ENCODE measurements at regions not wholly inside any gene's neighbourhood (a gene's known extent, or its start where the extent isn't known, plus 50 kb on each side); places are given as distances from the start of the nearest gene placed in this dataset.
"Not testable (repeated sequence)": the region's sequence is repeated elsewhere in the genome, so short reads cannot be mapped to it uniquely, and the experiment has no call there.

DNA sequence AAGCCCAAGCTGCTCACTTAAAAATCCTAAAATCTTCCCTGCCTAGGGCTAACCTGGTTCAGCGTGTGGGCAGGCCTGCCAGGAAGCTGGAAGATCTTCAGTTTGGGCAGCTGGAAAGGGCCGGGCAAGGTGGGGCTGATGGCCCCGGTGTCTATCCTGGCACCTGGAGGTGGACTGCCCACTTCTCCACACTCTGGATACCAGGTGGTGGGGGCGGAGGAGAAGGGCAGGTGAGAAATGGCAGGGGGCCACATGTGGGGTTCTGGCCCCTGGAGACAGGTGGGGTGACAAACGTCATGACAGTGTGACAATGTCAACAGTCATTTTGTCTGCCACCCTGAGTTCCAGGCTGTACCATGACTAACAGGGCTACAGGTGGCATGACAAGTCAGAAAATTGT, 78.5 kb upstream of the C16orf82 start:
- H3K27me3 ChIP-seq (ENCODE audit: control insufficient read depth in 3 of 3, insufficient read depth in 3 of 3, low read length in 3 of 3): no peaks in the 10 kb centered on the region
- peak overlapping the region in 1 of 3 donors; percentile 68 for H3K27ac ChIP-seq (ENCODE audit: low read depth in 1 of 3, low read length in 2 of 3)
- H3K36me3 ChIP-seq (ENCODE audit: control insufficient read depth in 3 of 3, insufficient read depth in 2 of 3, low read depth in 1 of 3, low read length in 3 of 3): no peaks in the 10 kb centered on the region
- 60 to 77% (median 75%) methylated on average over 5 of the region's 5 CpGs for WGBS, 3 donors
- H3K4me3 ChIP-seq (ENCODE audit: low read depth in 1 of 3, low read length in 3 of 3): no peak overlapping the region
- no peaks in the 10 kb centered on the region for H3K4me1 ChIP-seq (ENCODE audit: control insufficient read depth in 3 of 3, insufficient read depth in 2 of 3, low read depth in 1 of 3, low read length in 2 of 3)
- DNase-seq: no peak
- FAIRE-seq: no peak
- no peaks in the 10 kb centered on the region for H3K9me3 ChIP-seq (ENCODE audit: control insufficient read depth in 2 of 2, insufficient read depth in 1 of 2, low read depth in 1 of 2, low read length in 1 of 2)

DNA sequence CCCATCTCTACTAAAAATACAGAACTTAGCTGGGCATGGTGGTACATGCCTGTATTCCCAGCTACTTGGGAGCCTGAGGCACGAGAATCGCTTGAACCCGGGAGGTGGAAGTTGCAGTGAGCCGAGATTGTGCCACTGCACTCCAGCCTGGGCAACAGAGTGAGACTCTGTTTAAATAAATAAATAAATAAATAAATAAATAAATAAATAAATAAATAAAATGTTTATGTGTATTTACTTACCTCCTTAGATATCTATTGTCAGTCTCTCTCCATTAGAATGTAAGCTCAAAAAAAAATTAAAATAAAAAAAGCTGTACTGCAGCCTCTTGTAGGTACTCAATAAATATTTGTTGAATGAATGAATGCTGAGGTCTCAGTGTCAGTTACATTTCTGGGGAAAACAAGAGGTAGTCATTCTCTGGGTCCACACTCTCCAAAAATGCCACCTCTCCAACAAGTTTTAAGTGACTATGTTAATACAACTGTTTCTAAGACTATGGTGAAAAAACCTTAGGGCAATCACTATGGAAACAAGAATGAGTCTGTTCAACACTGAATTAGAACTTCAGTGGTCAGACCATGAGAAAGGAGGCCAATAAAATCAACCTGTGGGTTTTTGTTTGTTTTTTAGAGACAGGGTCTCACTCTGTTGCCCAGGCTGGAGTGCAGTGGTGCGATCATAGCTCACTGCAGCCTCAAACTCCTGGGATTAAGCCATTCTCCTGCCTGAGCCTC, 76.2 kb upstream of the C16orf82 start:
- H3K4me3 ChIP-seq (ENCODE audit: low read depth in 1 of 3, low read length in 3 of 3); DNase-seq; H3K36me3 ChIP-seq (ENCODE audit: control insufficient read depth in 3 of 3, insufficient read depth in 2 of 3, low read depth in 1 of 3, low read length in 3 of 3); H3K27ac ChIP-seq (ENCODE audit: low read depth in 1 of 3, low read length in 2 of 3); FAIRE-seq; H3K4me1 ChIP-seq (ENCODE audit: control insufficient read depth in 3 of 3, insufficient read depth in 2 of 3, low read depth in 1 of 3, low read length in 2 of 3); H3K9me3 ChIP-seq (ENCODE audit: control insufficient read depth in 2 of 2, insufficient read depth in 1 of 2, low read depth in 1 of 2, low read length in 1 of 2); H3K27me3 ChIP-seq (ENCODE audit: control insufficient read depth in 3 of 3, insufficient read depth in 3 of 3, low read length in 3 of 3): not testable (repeated sequence)
- 82 to 92% (median 91%) methylated on average over 5 of the region's 5 CpGs for WGBS, 3 donors

DNA sequence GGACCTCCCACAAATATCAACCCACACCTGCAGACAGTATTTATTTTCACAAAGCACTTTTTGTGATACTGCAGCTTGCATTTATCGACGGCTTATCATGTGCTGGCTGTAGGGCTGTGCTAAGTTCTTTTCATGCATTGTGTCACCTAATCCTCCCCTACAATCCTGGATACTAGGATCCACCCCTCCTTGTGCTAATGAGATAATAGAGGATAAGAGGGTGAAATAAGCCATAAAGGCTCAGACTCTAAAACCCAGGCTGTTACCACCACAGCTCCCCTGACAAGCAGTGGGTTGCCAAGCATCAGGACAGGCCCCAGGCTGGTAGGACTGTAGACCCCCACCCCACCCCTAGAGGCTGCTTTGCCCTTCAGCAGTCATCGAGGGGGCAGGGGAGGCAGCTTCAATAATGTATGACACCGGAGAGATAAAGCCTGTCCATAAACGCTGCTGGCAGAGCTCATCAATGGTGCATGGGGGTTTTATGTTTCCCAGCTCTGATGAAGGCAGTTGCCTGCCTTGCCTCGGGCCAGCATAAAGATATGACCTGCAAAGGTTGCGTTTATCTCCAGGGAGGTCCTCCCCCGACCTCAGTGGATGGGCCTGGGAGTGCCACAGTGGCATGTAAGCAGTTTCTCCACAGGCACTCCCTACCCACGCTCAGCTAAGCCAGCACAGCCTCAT, 73.9 kb upstream of the C16orf82 start:
- 9 to 42% (median 25%) methylated on average over 9 of the region's 9 CpGs for WGBS, 3 donors
- no peak overlapping the region for H3K27ac ChIP-seq (ENCODE audit: low read depth in 1 of 3, low read length in 2 of 3)
- H3K4me3 ChIP-seq (ENCODE audit: low read depth in 1 of 3, low read length in 3 of 3): no peak overlapping the region
- no peaks in the 10 kb centered on the region for H3K36me3 ChIP-seq (ENCODE audit: control insufficient read depth in 3 of 3, insufficient read depth in 2 of 3, low read depth in 1 of 3, low read length in 3 of 3)
- H3K4me1 ChIP-seq (ENCODE audit: control insufficient read depth in 3 of 3, insufficient read depth in 2 of 3, low read depth in 1 of 3, low read length in 2 of 3): no peaks in the 10 kb centered on the region
- H3K27me3 ChIP-seq (ENCODE audit: control insufficient read depth in 3 of 3, insufficient read depth in 3 of 3, low read length in 3 of 3): no peaks in the 10 kb centered on the region
- no peak for FAIRE-seq
- peaks cover 0 to 4% of the 10 kb centered on the region in 2 donors for H3K9me3 ChIP-seq (ENCODE audit: control insufficient read depth in 2 of 2, insufficient read depth in 1 of 2, low read depth in 1 of 2, low read length in 1 of 2)
- no peak for DNase-seq

- Histone ChIP-seq H3K27ac (ENCODE audit: low read depth in 1 of 3, low read length in 2 of 3) (no peak overlapping the region), H3K9me3 (ENCODE audit: control insufficient read depth in 2 of 2, insufficient read depth in 1 of 2, low read depth in 1 of 2, low read length in 1 of 2) (peaks cover 0 to 4% of the 10 kb centered on the region in 2 donors), H3K4me3 (ENCODE audit: low read depth in 1 of 3, low read length in 3 of 3) (no peak overlapping the region), H3K27me3 (ENCODE audit: control insufficient read depth in 3 of 3, insufficient read depth in 3 of 3, low read length in 3 of 3) (no peaks in the 10 kb centered on the region), H3K4me1 (ENCODE audit: control insufficient read depth in 3 of 3, insufficient read depth in 2 of 3, low read depth in 1 of 3, low read length in 2 of 3) (no peaks in the 10 kb centered on the region), H3K36me3 (ENCODE audit: control insufficient read depth in 3 of 3, insufficient read depth in 2 of 3, low read depth in 1 of 3, low read length in 3 of 3) (no peaks in the 10 kb centered on the region)
- FAIRE-seq (no peak), DNase-seq (no peak)
- 74 to 75% (median 74%) methylated on average over 10 of the region's 10 CpGs for WGBS, 3 donors
These were observed 73.2 kb upstream of the C16orf82 start for GRCh38 chr16:26993511-26993910.

DNA sequence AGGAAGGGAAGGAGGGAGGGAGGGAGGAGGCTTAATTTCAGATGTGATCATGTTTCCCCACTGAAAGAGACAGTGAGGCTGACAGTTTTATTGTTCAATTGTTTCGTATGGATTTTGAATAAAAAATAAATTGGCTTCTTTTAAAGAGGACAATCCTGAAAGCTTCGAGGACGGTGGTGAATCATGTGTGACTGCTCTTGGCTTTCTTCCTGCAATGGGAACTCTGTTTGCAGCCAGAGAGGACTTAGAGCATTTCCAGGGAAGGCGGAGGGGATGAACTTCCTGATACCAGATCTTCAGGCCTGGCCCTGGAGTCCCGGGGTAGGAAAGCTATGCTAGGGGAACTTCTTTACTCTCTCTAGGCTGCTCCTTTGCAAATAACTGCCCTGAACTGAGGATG, 72.8 kb upstream of the C16orf82 start:
- Histone ChIP-seq H3K4me1 (ENCODE audit: control insufficient read depth in 3 of 3, insufficient read depth in 2 of 3, low read depth in 1 of 3, low read length in 2 of 3) (no peaks in the 10 kb centered on the region), H3K27ac (ENCODE audit: low read depth in 1 of 3, low read length in 2 of 3) (peak overlapping the region in 1 of 3 donors; percentile 47), H3K4me3 (ENCODE audit: low read depth in 1 of 3, low read length in 3 of 3) (no peak overlapping the region), H3K27me3 (ENCODE audit: control insufficient read depth in 3 of 3, insufficient read depth in 3 of 3, low read length in 3 of 3) (no peaks in the 10 kb centered on the region), H3K9me3 (ENCODE audit: control insufficient read depth in 2 of 2, insufficient read depth in 1 of 2, low read depth in 1 of 2, low read length in 1 of 2) (peaks cover 0 to 4% of the 10 kb centered on the region in 2 donors), H3K36me3 (ENCODE audit: control insufficient read depth in 3 of 3, insufficient read depth in 2 of 3, low read depth in 1 of 3, low read length in 3 of 3) (no peaks in the 10 kb centered on the region)
- WGBS, 3 donors: 39 to 51% (median 40%) methylated on average over 5 of the region's 5 CpGs
- FAIRE-seq: no peak
- no peak for DNase-seq

- Histone ChIP-seq H3K27me3 (ENCODE audit: control insufficient read depth in 3 of 3, insufficient read depth in 3 of 3, low read length in 3 of 3) (no peaks in the 10 kb centered on the region), H3K27ac (ENCODE audit: low read depth in 1 of 3, low read length in 2 of 3) (no peak overlapping the region), H3K36me3 (ENCODE audit: control insufficient read depth in 3 of 3, insufficient read depth in 2 of 3, low read depth in 1 of 3, low read length in 3 of 3) (no peaks in the 10 kb centered on the region), H3K4me3 (ENCODE audit: low read depth in 1 of 3, low read length in 3 of 3) (no peak overlapping the region), H3K4me1 (ENCODE audit: control insufficient read depth in 3 of 3, insufficient read depth in 2 of 3, low read depth in 1 of 3, low read length in 2 of 3) (no peaks in the 10 kb centered on the region), H3K9me3 (ENCODE audit: control insufficient read depth in 2 of 2, insufficient read depth in 1 of 2, low read depth in 1 of 2, low read length in 1 of 2) (peaks cover 0 to 4% of the 10 kb centered on the region in 2 donors)
- FAIRE-seq (no peak), DNase-seq (no peak)
- WGBS, 3 donors: 63 to 74% (median 68%) methylated on average over 4 of the region's 4 CpGs
These were observed 71.2 kb upstream of the C16orf82 start for GRCh38 chr16:26995522-26995921.

DNA sequence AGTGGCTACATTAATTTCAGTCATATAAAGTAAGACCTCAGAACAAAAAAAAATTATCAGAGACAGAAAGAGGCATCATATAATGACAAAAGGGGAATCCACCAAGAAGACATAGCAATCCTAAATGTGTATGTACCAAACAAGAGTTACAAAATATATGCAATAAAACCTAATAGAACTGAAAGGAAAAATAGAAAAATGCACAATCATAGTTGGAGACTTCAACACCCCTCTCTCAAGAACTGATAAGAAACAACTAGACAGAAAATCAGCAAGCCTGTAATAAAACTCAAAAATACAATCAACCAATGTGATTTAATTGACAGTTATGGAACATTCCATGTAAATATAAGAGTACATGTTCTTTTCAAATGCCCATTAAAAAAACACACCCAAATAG, 61.3 kb upstream of the C16orf82 start:
- Histone ChIP-seq H3K36me3 (ENCODE audit: control insufficient read depth in 3 of 3, insufficient read depth in 2 of 3, low read depth in 1 of 3, low read length in 3 of 3) (no peaks in the 10 kb centered on the region), H3K4me1 (ENCODE audit: control insufficient read depth in 3 of 3, insufficient read depth in 2 of 3, low read depth in 1 of 3, low read length in 2 of 3) (no peaks in the 10 kb centered on the region), H3K4me3 (ENCODE audit: low read depth in 1 of 3, low read length in 3 of 3) (no peak overlapping the region), H3K27ac (ENCODE audit: low read depth in 1 of 3, low read length in 2 of 3) (no peak overlapping the region), H3K9me3 (ENCODE audit: control insufficient read depth in 2 of 2, insufficient read depth in 1 of 2, low read depth in 1 of 2, low read length in 1 of 2) (no peaks in the 10 kb centered on the region), H3K27me3 (ENCODE audit: control insufficient read depth in 3 of 3, insufficient read depth in 3 of 3, low read length in 3 of 3) (no peaks in the 10 kb centered on the region)
- DNase-seq: no peak
- FAIRE-seq: no peak

Measured in small intestine (tissue), 7 donors.